ENCODE measurements at regions not wholly inside any gene's neighbourhood (a gene's known extent, or its start where the extent isn't known, plus 50 kb on each side); places are given as distances from the start of the nearest gene placed in this dataset.

DNA sequence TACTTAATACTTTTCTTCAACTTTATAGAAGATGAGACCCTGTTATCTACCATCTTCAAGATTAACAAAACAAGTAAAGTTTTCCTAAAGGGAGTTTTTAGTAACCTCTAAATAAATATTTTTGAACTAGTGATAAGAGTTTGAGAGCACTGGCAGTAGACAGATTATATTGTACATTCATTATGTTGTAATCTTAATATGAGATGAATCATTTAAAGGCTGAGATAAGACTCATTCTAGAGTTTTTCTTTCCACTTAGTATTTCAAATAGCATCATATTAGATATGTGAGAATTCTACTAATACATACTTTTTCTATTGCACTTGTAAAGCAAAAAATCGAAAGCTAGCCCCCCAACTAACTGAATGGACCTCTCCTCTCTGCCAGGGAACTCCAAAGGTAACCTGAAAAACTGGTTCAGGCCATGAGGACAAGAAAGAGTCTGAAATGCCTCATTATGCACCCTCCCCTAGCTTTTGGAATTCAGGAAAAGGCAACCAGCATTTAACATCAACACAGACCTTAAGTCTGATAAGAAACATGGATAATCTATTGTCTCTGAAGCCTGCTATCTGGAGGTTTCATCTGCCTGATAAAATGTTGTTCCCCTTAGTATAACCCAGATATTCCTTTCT, 875.4 kb upstream of the SLC10A2 start:
- intact Hi-C loops (cut with DNase I; ENCODE audit: low total_unique reads): no loop called here
- no peak for DNase-seq

DNA sequence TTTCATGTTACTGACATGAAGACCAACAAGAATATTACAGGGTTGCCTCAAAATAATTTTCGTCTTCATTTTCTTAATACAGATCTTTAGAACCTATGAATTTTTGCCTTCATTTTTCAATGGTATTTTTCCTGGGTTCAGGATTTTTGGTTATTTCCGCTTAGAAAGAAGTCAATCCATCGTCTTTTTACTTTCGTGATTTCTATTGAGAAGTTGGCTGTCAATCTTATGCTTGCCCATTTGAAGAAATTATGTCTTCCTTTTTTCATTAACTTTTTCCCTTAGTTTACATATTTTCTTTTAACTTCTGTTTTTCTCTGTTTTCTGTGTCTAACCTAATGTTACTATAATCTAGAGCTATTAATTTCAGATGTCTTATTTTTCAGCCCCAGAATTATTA, 868.9 kb upstream of the SLC10A2 start:
- Histone ChIP-seq H3K9me3 (no peaks in the 10 kb centered on the region), H3K4me3 (no peak overlapping the region), H3K27ac (no peak overlapping the region), H3K36me3 (ENCODE audit: low read depth, missing control alignments) (no peaks in the 10 kb centered on the region), H3K4me1 (no peaks in the 10 kb centered on the region), H3K27me3 (no peaks in the 10 kb centered on the region)
- 76 to 85% methylated on average over 4 of the region's 4 CpGs for WGBS, 2 donors
- intact Hi-C loops (cut with DNase I; ENCODE audit: low total_unique reads): no loop called here
- TF ChIP-seq, protein P1, sequence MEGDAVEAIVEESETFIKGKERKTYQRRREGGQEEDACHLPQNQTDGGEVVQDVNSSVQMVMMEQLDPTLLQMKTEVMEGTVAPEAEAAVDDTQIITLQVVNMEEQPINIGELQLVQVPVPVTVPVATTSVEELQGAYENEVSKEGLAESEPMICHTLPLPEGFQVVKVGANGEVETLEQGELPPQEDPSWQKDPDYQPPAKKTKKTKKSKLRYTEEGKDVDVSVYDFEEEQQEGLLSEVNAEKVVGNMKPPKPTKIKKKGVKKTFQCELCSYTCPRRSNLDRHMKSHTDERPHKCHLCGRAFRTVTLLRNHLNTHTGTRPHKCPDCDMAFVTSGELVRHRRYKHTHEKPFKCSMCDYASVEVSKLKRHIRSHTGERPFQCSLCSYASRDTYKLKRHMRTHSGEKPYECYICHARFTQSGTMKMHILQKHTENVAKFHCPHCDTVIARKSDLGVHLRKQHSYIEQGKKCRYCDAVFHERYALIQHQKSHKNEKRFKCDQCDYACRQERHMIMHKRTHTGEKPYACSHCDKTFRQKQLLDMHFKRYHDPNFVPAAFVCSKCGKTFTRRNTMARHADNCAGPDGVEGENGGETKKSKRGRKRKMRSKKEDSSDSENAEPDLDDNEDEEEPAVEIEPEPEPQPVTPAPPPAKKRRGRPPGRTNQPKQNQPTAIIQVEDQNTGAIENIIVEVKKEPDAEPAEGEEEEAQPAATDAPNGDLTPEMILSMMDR (IDR thresholded peaks at IDR 0.05): no peak
- no peak for TF ChIP-seq POLR2A (IDR thresholded peaks at IDR 0.05)
- DNase-seq: no peak

More for the DNA sequence above, 875.4 kb upstream of the SLC10A2 start:
- H3K27ac ChIP-seq: no peak overlapping the region
- WGBS, 2 donors: 76 to 92% methylated on average over 1 of the region's 1 CpG
- TF ChIP-seq, protein P1 (IDR thresholded peaks at IDR 0.05): no peak
- TF ChIP-seq POLR2A (IDR thresholded peaks at IDR 0.05): no peak
- no peaks in the 10 kb centered on the region for H3K4me1 ChIP-seq
- no peaks in the 10 kb centered on the region for H3K36me3 ChIP-seq (ENCODE audit: low read depth, missing control alignments)
- H3K27me3 ChIP-seq: no peaks in the 10 kb centered on the region
- H3K9me3 ChIP-seq: no peaks in the 10 kb centered on the region
- no peak overlapping the region for H3K4me3 ChIP-seq

DNA sequence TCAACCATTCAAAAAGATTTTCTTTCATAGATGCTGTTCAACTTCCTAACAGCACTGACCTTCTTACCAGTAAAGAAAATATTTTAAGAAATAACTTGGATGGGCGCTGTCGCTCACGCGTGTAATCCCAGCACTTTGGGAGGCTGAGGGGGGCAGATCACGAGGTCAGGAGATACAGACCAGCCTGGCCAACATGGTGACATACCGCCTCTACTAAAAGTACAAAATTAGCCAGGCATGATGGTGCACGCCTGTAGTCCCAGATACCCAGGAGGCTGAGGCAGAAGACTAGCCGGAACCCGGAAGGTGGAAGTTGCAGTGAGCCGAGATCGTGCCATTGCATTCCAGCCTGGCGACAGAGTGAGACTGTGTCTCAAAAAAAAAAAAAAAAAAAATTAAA, 865.7 kb upstream of the SLC10A2 start:
- no peak overlapping the region for H3K4me3 ChIP-seq
- no peak for TF ChIP-seq POLR2A (IDR thresholded peaks at IDR 0.05)
- TF ChIP-seq, protein P1 (IDR thresholded peaks at IDR 0.05): no peak
- no peaks in the 10 kb centered on the region for H3K4me1 ChIP-seq
- intact Hi-C loops (cut with DNase I; ENCODE audit: low total_unique reads): no loop called here
- no peak for DNase-seq
- no peaks in the 10 kb centered on the region for H3K9me3 ChIP-seq
- H3K36me3 ChIP-seq (ENCODE audit: low read depth, missing control alignments): no peaks in the 10 kb centered on the region
- 84 to 93% methylated on average over 12 of the region's 12 CpGs for WGBS, 2 donors
- H3K27me3 ChIP-seq: no peaks in the 10 kb centered on the region
- no peak overlapping the region for H3K27ac ChIP-seq

DNA sequence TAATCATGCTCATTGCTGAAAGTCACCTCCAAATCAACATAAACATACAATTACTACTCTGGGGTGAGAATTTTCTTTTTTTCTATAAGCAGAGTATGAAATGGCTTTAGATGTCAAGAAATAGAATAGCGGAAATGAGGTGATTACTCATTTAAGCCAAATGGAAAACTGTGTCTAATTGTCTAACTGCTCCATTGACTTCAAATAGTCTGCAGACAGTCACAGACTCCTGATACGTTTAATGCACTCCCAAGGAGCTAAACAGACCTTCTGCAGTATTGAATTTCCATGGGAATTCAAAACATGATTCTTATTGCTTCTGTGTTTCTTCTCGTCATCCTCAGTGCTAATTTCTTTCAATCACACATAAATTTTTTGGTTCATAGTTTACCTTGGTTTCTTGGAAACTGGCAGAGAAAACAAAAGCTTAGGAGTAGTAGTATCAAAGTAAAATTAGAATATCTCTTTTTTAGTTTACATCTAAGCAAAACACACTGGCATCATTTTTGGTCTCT, 865.2 kb upstream of the SLC10A2 start:
- Histone ChIP-seq H3K27ac (no peak overlapping the region), H3K27me3 (no peaks in the 10 kb centered on the region), H3K36me3 (ENCODE audit: low read depth, missing control alignments) (no peaks in the 10 kb centered on the region), H3K9me3 (no peaks in the 10 kb centered on the region), H3K4me3 (no peak overlapping the region), H3K4me1 (no peaks in the 10 kb centered on the region)
- no peak for TF ChIP-seq POLR2A (IDR thresholded peaks at IDR 0.05)
- TF ChIP-seq, protein P1 (IDR thresholded peaks at IDR 0.05): no peak
- 72 to 74% methylated on average over 3 of the region's 3 CpGs for WGBS, 2 donors
- no peak for DNase-seq
- intact Hi-C loops (cut with DNase I; ENCODE audit: low total_unique reads): no loop called here

DNA sequence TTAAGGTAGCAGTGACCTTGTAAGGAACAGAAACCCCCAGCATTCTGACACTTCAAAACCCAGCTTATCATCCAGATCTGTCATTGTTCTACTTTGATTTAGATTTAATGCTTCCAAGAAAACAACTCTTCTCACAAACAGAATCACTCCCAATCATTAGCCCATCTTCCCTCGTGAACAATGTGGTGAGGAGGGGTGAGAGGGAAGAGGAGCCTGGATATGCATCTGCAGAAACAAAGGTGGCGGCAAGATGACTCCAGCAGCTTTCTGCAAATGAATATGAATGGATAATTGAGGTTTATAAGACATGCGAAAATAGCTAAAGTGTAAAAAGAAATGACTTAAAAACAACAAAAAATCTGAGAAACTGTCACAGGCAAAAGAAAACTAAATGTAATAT, 859.9 kb upstream of the SLC10A2 start:
- TF ChIP-seq, protein P1 (IDR thresholded peaks at IDR 0.05): no peak
- no peak for TF ChIP-seq POLR2A (IDR thresholded peaks at IDR 0.05)
- no peaks in the 10 kb centered on the region for H3K27me3 ChIP-seq
- 69 to 71% methylated on average over 3 of the region's 3 CpGs for WGBS, 2 donors
- no peaks in the 10 kb centered on the region for H3K36me3 ChIP-seq (ENCODE audit: low read depth, missing control alignments)
- DNase-seq: no peak
- no peak overlapping the region for H3K27ac ChIP-seq
- intact Hi-C loops (cut with DNase I; ENCODE audit: low total_unique reads): no loop called here
- H3K9me3 ChIP-seq: no peaks in the 10 kb centered on the region
- H3K4me1 ChIP-seq: no peaks in the 10 kb centered on the region
- no peak overlapping the region for H3K4me3 ChIP-seq
